GM21737 (cell line): ENCODE measurements at regions not wholly inside any gene's neighbourhood (a gene's known extent, or its start where the extent isn't known, plus 50 kb on each side); places are given as distances from the start of the nearest gene placed in this dataset.
"Not testable (repeated sequence)": the region's sequence is repeated elsewhere in the genome, so short reads cannot be mapped to it uniquely, and the experiment has no call there.

Experiments
- ATAC-seq: cut with Tn5 transposase; IDR thresholded peaks from one replicate; pipeline ENCODE4 v1.9.1; 2021; ENCODE audit warnings: mild to moderate bottlenecking, moderate library complexity; ENCODE audit not compliant: unreplicated experiment

GRCh38 chr10:30703446-30703845 is 73.9 kb upstream of the LYZL2 start:
- ATAC-seq, result not testable (repeated sequence)

- no peak for ATAC-seq
Measured at GRCh38 chr10:30702860-30703259, 73.3 kb upstream of the LYZL2 start.

GRCh38 chr10:30701451-30702173 is 72.1 kb upstream of the LYZL2 start:
- peak; percentile 57 for ATAC-seq

GRCh38 chr10:30697806-30698205 is 68.3 kb upstream of the LYZL2 start:
- no peak for ATAC-seq

GRCh38 chr10:30697221-30697620 is 67.7 kb upstream of the LYZL2 start:
- ATAC-seq, result not testable (repeated sequence)

GRCh38 chr10:30696416-30697185 is 67.0 kb upstream of the LYZL2 start:
- ATAC-seq, result not testable (repeated sequence)

- not testable (repeated sequence) for ATAC-seq
Measured at GRCh38 chr10:30695481-30696236, 66.1 kb upstream of the LYZL2 start.

GRCh38 chr10:30694518-30695228 is 65.1 kb upstream of the LYZL2 start:
- ATAC-seq, result no peak

- no peak for ATAC-seq
Measured at GRCh38 chr10:30691639-30692015, 62.1 kb upstream of the LYZL2 start.

- ATAC-seq, result not testable (repeated sequence)
Measured at GRCh38 chr10:30690948-30691638, 61.5 kb upstream of the LYZL2 start.

GRCh38 chr10:30688456-30688855 is 58.9 kb upstream of the LYZL2 start:
- ATAC-seq, result no peak

- no peak for ATAC-seq
Measured at GRCh38 chr10:30687698-30688213, 58.2 kb upstream of the LYZL2 start.

GRCh38 chr10:30686708-30687107 is 57.2 kb upstream of the LYZL2 start:
- ATAC-seq, result no peak

GRCh38 chr10:30683496-30683895 is 53.9 kb upstream of the LYZL2 start:
- ATAC-seq, result no peak

- not testable (repeated sequence) for ATAC-seq
Measured at GRCh38 chr10:30682377-30683199, 53.0 kb upstream of the LYZL2 start.

- ATAC-seq, result no peak
Measured at GRCh38 chr10:30680908-30681307, 51.4 kb upstream of the LYZL2 start.
